T-cell (primary cell): ENCODE measurements at regions not wholly inside any gene's neighbourhood (a gene's known extent, or its start where the extent isn't known, plus 50 kb on each side); places are given as distances from the start of the nearest gene placed in this dataset.
A peak's percentile ranks its signal among the peaks of the same experiment; 100 is the strongest.
"Not testable (repeated sequence)": the region's sequence is repeated elsewhere in the genome, so short reads cannot be mapped to it uniquely, and the experiment has no call there.

Experiments used
- ATAC-seq, 4 experiments: fragments of 200-7000 bp in 3 of 4; fragments of 150-1000 bp in 1 of 4; cut with Tn5 transposase; replicated peaks in 1 of 4; 1 replicate in 3 of 4; 2 replicates in 1 of 4; pipeline ENCODE4 v1.10.0; 2021; ENCODE audit warnings: moderate library complexity in 3 of 4, mild to moderate bottlenecking in 2 of 4, moderate number of reproducible peaks in 1 of 4
- CTCF ChIA-PET, 2 donors: fragments of 300-600 bp; sonication (Branson Sonifier 250); formaldehyde crosslinking; loops; one replicate each; lab custom pipeline; 2022; ENCODE audit warnings: antibody characterized with exemption in 2 of 2; lab: Charles Lee
- POLR2A ChIA-PET, 2 donors: fragments of 300-600 bp; sonication (Branson Sonifier 250); formaldehyde crosslinking; loops; one replicate each; lab custom pipeline; 2022; ENCODE audit warnings: antibody characterized with exemption in 2 of 2; lab: Charles Lee
- DNase-seq, 35 experiments: peaks; one replicate each; pipeline versions ENCODE4 v3.0.0 to v3.0.0-alpha.2; 2013 to 2023
- H3K27ac ChIP-seq: one replicate; pipeline ENCODE4 v1.5.1; 2013; ENCODE audit warnings: low read length
- H3K27me3 ChIP-seq, 2 experiments: replicated peaks in 1 of 2; 1 replicate in 1 of 2; 2 replicates in 1 of 2; pipeline versions ENCODE4 v1.6.1 to v1.7.0; 2013; ENCODE audit warnings: low read length in 1 of 2, mixed read lengths in 1 of 2; ENCODE audit not compliant: control insufficient read depth in 2 of 2, insufficient read depth in 2 of 2; ENCODE audit errors: extremely low read depth in 1 of 2
- H3K36me3 ChIP-seq, 2 donors: 1 replicate in 1 of 2; 2 replicates in 1 of 2; pipeline versions ENCODE4 v1.6.1 to v1.7.0; 2013; ENCODE audit warnings: low read length in 1 of 2; ENCODE audit not compliant: control insufficient read depth in 2 of 2, insufficient read depth in 1 of 2; ENCODE audit errors: extremely low read depth in 1 of 2
- H3K4me1 ChIP-seq, 2 experiments: 1 replicate in 1 of 2; 2 replicates in 1 of 2; pipeline versions ENCODE4 v1.6.1 to v1.7.0; 2013; ENCODE audit warnings: low read length in 2 of 2, mixed read lengths in 1 of 2; ENCODE audit not compliant: insufficient read depth in 2 of 2, control insufficient read depth in 1 of 2; ENCODE audit errors: extremely low read depth in 1 of 2
- H3K4me3 ChIP-seq, 2 donors: 1 replicate in 1 of 2; 2 replicates in 1 of 2; pipeline versions ENCODE4 v1.5.1 to v1.7.0; 2013; ENCODE audit warnings: mild to moderate bottlenecking in 2 of 2, low read length in 1 of 2, moderate library complexity in 1 of 2; ENCODE audit not compliant: control insufficient read depth in 1 of 2; ENCODE audit errors: extremely low read depth in 1 of 2
- H3K9me3 ChIP-seq: 2 replicates; pipeline ENCODE4 v1.7.0; 2013
- H3K27ac Mint-ChIP-seq, 2 donors: one replicate each; pipeline ENCODE4 v1.8.0; 2020 to 2021; ENCODE audit warnings: mild to moderate bottlenecking in 2 of 2, mixed read lengths in 2 of 2
- H3K27me3 Mint-ChIP-seq, 2 donors: one replicate each; pipeline ENCODE4 v1.8.0; 2021 to 2022; ENCODE audit warnings: mixed read lengths in 2 of 2
- H3K36me3 Mint-ChIP-seq: one replicate; pipeline ENCODE4 v1.8.0; 2021; ENCODE audit warnings: mixed read lengths
- H3K4me1 Mint-ChIP-seq, 3 donors: one replicate each; pipeline ENCODE4 v1.8.0; 2020 to 2022; ENCODE audit warnings: mixed read lengths in 3 of 3, mild to moderate bottlenecking in 1 of 3
- H3K4me3 Mint-ChIP-seq, 3 donors: one replicate each; pipeline ENCODE4 v1.8.0; 2020 to 2022; ENCODE audit warnings: mild to moderate bottlenecking in 3 of 3, mixed read lengths in 3 of 3, moderate library complexity in 3 of 3
- H3K9me3 Mint-ChIP-seq, 3 donors: one replicate each; pipeline ENCODE4 v1.8.0; 2020 to 2022; ENCODE audit warnings: mixed read lengths in 3 of 3
- WGBS: methylation state at CpG from one replicate; pipeline ENCODE4 v1.1.5; 2013; ENCODE audit warnings: missing lambda C conversion rate; ENCODE audit not compliant: insufficient coverage; 5-methylcytosine and 5-hydroxymethylcytosine counted together

DNA sequence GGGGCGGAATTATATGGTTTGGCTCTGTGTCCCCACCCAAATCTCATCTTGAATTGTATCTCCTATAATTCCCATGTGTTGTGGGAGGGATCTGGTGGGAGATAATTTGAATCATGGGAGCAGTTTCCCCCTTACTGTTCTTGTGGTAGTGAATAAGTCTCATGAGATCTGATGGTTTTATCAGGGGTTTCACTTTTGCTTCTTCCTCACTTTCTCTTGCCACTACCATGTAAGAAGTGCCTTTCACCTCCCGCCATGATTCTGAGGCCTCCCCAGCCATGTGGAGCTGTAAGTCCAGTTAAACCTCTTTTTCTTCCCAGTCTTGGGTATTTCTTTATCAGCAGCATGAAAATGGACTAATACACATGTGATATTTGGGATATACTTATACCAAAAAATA, 63.2 kb upstream of the SSBP3 start:
- no CpG with 5 or more reads among the region's 2 CpGs for WGBS
- H3K27ac Mint-ChIP-seq, CTCF ChIA-PET: not testable (repeated sequence)

GRCh38 chr1:54468288-54469084, 62.3 kb upstream of the SSBP3 start:
- H3K4me3 ChIP-seq, H3K9me3 ChIP-seq, H3K9me3 Mint-ChIP-seq, H3K27me3 ChIP-seq, H3K36me3 ChIP-seq, H3K27ac Mint-ChIP-seq, H3K4me3 Mint-ChIP-seq, CTCF ChIA-PET, H3K27ac ChIP-seq, H3K36me3 Mint-ChIP-seq, H3K27me3 Mint-ChIP-seq, DNase-seq: not testable (repeated sequence)
- ATAC-seq, result peak in 1 of 4 experiments; percentile 27
- whole genome bisulfite sequencing, result 98% methylated on average over 5 of the region's 5 CpGs
- peaks cover 9 to 25% of the 10 kb centered on the region in 2 experiments for H3K4me1 ChIP-seq
- POLR2A ChIA-PET, result interaction anchor here in 1 of 2 donors (0.6 kb wide), 1 partner anchor 72 kb away, joined by 14 read pairs; no protein-coding TSS in a partner anchor
- H3K4me1 Mint-ChIP-seq, result peaks cover 7 to 24% (median 15%) of the 10 kb centered on the region in 3 donors

More for the DNA sequence above, 63.2 kb upstream of the SSBP3 start:
- H3K27ac ChIP-seq, DNase-seq, H3K27me3 Mint-ChIP-seq, H3K9me3 Mint-ChIP-seq, H3K36me3 Mint-ChIP-seq, H3K4me3 ChIP-seq, H3K27me3 ChIP-seq, H3K9me3 ChIP-seq, ATAC-seq, H3K4me3 Mint-ChIP-seq, H3K36me3 ChIP-seq, POLR2A ChIA-PET: not testable (repeated sequence)
- H3K4me1 ChIP-seq, result peaks cover 4 to 25% of the 10 kb centered on the region in 2 experiments
- peaks cover 14 to 26% (median 16%) of the 10 kb centered on the region in 3 donors for H3K4me1 Mint-ChIP-seq

DNA sequence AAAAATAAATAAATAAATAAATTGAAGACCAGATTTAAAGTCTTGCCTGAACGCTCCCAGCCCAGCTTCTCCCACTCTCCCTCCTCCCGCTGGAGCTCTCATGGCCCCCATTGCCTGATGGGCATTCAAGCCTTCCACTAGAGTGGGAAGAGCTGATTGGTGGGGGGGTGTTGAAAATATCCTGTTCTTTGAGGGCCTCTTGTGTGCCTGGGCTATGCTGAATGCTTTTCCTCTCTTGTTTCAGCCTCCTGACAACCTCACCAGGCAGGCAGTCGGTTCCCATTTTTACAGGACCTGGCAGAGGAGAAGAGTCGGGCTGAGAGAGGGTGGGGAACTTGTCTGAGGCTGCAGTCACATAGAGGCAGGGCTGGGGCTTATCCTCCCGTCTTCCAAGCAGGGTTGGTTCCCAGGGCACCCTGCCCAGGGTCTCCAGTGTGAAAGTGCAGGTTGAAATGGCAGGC, 59.2 kb upstream of the SSBP3 start:
- DNase-seq, result no peak
- Histone ChIP-seq H3K36me3 (no peaks in the 10 kb centered on the region), H3K4me3 (no peak overlapping the region), H3K9me3 (no peaks in the 10 kb centered on the region), H3K4me1 (peaks cover 12 to 47% of the 10 kb centered on the region in 2 experiments), H3K27ac (no peak overlapping the region), H3K27me3 (no peaks in the 10 kb centered on the region)
- H3K9me3 Mint-ChIP-seq, result no peaks in the 10 kb centered on the region
- POLR2A ChIA-PET, result interaction anchor here in 1 of 2 donors (0.5 kb wide), 1 partner anchor 17 kb away, joined by 3 read pairs; no protein-coding TSS in a partner anchor
- no peaks in the 10 kb centered on the region for H3K27me3 Mint-ChIP-seq
- no peaks in the 10 kb centered on the region for H3K36me3 Mint-ChIP-seq
- CTCF ChIA-PET, result no interaction called here
- no peak overlapping the region for H3K27ac Mint-ChIP-seq
- H3K4me3 Mint-ChIP-seq, result no peak overlapping the region
- H3K4me1 Mint-ChIP-seq, result peaks cover 19 to 38% (median 29%) of the 10 kb centered on the region in 3 donors
- no peak for ATAC-seq
- WGBS, result 60% methylated on average over 1 of the region's 5 CpGs

DNA sequence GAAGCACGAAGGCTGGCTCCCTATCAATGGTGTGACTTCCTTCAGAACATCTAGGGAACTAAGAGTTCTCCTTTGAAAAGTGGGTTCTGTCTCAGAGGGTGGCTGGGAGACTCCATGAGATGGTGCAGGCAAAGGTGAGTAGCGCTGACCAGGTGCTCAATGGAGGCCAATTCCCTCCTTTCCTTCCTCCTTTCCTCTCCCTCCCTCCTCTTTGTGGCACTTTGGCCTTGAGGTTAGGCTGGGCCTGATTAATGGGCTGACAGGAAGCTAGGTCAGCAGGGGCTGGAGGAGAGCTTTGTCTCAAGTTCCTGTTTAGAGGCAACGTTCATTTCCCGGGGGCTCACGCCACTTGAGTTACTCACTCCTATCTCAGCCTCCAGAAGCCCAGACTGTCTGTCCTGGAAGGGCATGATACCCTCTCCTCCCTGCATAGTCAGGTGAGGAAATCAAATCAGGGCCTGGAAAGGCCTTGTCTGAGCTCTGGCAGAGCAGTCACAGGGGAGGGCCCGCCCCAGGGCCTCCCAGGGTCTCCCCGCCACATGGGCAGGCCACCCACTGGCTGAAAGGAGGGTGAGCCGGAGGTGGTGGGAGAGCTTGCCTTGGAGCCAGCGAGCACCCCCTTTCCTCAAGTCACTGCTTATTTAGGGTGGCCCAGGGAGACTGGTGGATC, 58.4 kb upstream of the SSBP3 start:
- Mint-ChIP-seq H3K4me1 (peaks cover 27 to 45% (median 37%) of the 10 kb centered on the region in 3 donors), H3K27ac (peak overlapping the region in 1 of 2 donors; percentile 76), H3K36me3 (no peaks in the 10 kb centered on the region), H3K4me3 (no peak overlapping the region), H3K27me3 (no peaks in the 10 kb centered on the region), H3K9me3 (no peaks in the 10 kb centered on the region)
- H3K27ac ChIP-seq, result peak overlapping the region; percentile 10
- DNase-seq (peak in 1 of 35 experiments; percentile 13), ATAC-seq (no peak)
- H3K36me3 ChIP-seq, result no peaks in the 10 kb centered on the region
- WGBS, result 100% methylated on average over 1 of the region's 9 CpGs
- no peaks in the 10 kb centered on the region for H3K9me3 ChIP-seq
- H3K27me3 ChIP-seq, result no peaks in the 10 kb centered on the region
- peaks cover 18 to 55% of the 10 kb centered on the region in 2 experiments for H3K4me1 ChIP-seq
- POLR2A ChIA-PET, result interaction anchor here (0.6 to 0.7 kb wide), 2 partner anchors 9 to 540 kb away, joined by 3 to 4 read pairs; no protein-coding TSS in a partner anchor
- no peak overlapping the region for H3K4me3 ChIP-seq
- CTCF ChIA-PET, result interaction anchor here in 1 of 2 donors (0.6 kb wide), 1 partner anchor 13 kb away, joined by 4 read pairs; no protein-coding TSS in a partner anchor

GRCh38 chr1:54464031-54464476, 57.9 kb upstream of the SSBP3 start:
- H3K4me3 ChIP-seq, result no peak overlapping the region
- no peaks in the 10 kb centered on the region for H3K27me3 Mint-ChIP-seq
- H3K27ac Mint-ChIP-seq, result peak overlapping the region in 1 of 2 donors; percentile 55
- CTCF ChIA-PET, result interaction anchor here in 1 of 2 donors (0.5 to 0.6 kb wide), 2 partner anchors 12 to 35 kb away, joined by 4 read pairs; no protein-coding TSS in a partner anchor
- peaks cover 24 to 60% of the 10 kb centered on the region in 2 experiments for H3K4me1 ChIP-seq
- H3K4me3 Mint-ChIP-seq, result no peak overlapping the region
- DNase-seq, result peak in 1 of 35 experiments; percentile 18
- H3K27ac ChIP-seq, result no peak overlapping the region
- H3K36me3 Mint-ChIP-seq, result no peaks in the 10 kb centered on the region
- H3K36me3 ChIP-seq, result no peaks in the 10 kb centered on the region
- peaks cover 32 to 45% (median 38%) of the 10 kb centered on the region in 3 donors for H3K4me1 Mint-ChIP-seq
- no peaks in the 10 kb centered on the region for H3K27me3 ChIP-seq
- H3K9me3 ChIP-seq, result no peaks in the 10 kb centered on the region
- 100% methylated on average over 1 of the region's 7 CpGs for WGBS
- ATAC-seq, result no peak
- H3K9me3 Mint-ChIP-seq, result no peaks in the 10 kb centered on the region
- POLR2A ChIA-PET, result interaction anchor here in 1 of 2 donors (0.7 kb wide), 1 partner anchor 539 kb away, joined by 3 read pairs; no protein-coding TSS in a partner anchor
